Skin epidermis (tissue), 12 donors: ENCODE measurements at regions not wholly inside any gene's neighbourhood (a gene's known extent, or its start where the extent isn't known, plus 50 kb on each side); places are given as distances from the start of the nearest gene placed in this dataset.

Experiments used
- H3K27ac ChIP-seq, 21 experiments: fragments of 200-600 bp; sonication (generic) in 11 of 21; one replicate each; pipeline ENCODE4 v1.5.0; 2020; ENCODE audit warnings: mild to moderate bottlenecking in 3 of 21, inconsistent platforms in 2 of 21, moderate library complexity in 2 of 21
- H3K4me3 ChIP-seq, 7 experiments: fragments of 200-600 bp; sonication (generic) in 2 of 7; one replicate each; pipeline ENCODE4 v1.5.0; 2020; ENCODE audit warnings: inconsistent platforms in 2 of 7, mild to moderate bottlenecking in 2 of 7, moderate library complexity in 1 of 7

GRCh38 chr5:61731267-61731945 lies 399.3 kb downstream of the ZSWIM6 start:
- H3K27ac ChIP-seq, result no peak overlapping the region
- H3K4me3 ChIP-seq, result no peak overlapping the region

- H3K27ac ChIP-seq, result no peak overlapping the region
- H3K4me3 ChIP-seq, result no peak overlapping the region
Measured at GRCh38 chr5:61731946-61732314, 399.9 kb downstream of the ZSWIM6 start.

GRCh38 chr5:61732369-61732768 lies 400.3 kb downstream of the ZSWIM6 start:
- Histone ChIP-seq H3K27ac (no peak overlapping the region), H3K4me3 (no peak overlapping the region)

GRCh38 chr5:61732796-61733195 lies 400.7 kb downstream of the ZSWIM6 start:
- Histone ChIP-seq H3K27ac (no peak overlapping the region), H3K4me3 (no peak overlapping the region)

GRCh38 chr5:61734001-61734400 lies 401.9 kb downstream of the ZSWIM6 start:
- Histone ChIP-seq H3K27ac (peak overlapping the region in 1 of 21 experiments; percentile 76), H3K4me3 (no peak overlapping the region)

- no peak overlapping the region for H3K4me3 ChIP-seq
- H3K27ac ChIP-seq, result peak overlapping the region in 1 of 21 experiments; percentile 76
Measured at GRCh38 chr5:61734966-61735365, 402.9 kb downstream of the ZSWIM6 start.

- no peak overlapping the region for H3K4me3 ChIP-seq
- H3K27ac ChIP-seq, result no peak overlapping the region
Measured at GRCh38 chr5:61735531-61735930, 403.5 kb downstream of the ZSWIM6 start.

GRCh38 chr5:61735995-61736394 lies 403.9 kb downstream of the ZSWIM6 start:
- Histone ChIP-seq H3K27ac (peak overlapping the region in 1 of 21 experiments; percentile 10), H3K4me3 (no peak overlapping the region)

GRCh38 chr5:61737301-61737963 lies 405.4 kb downstream of the ZSWIM6 start:
- H3K27ac ChIP-seq, result no peak overlapping the region
- no peak overlapping the region for H3K4me3 ChIP-seq

- Histone ChIP-seq H3K4me3 (no peak overlapping the region), H3K27ac (no peak overlapping the region)
Measured at GRCh38 chr5:61737964-61738340, 405.9 kb downstream of the ZSWIM6 start.

- no peak overlapping the region for H3K27ac ChIP-seq
Measured at GRCh38 chr5:61738446-61738845, 406.4 kb downstream of the ZSWIM6 start.

GRCh38 chr5:61744690-61745619 lies 412.9 kb downstream of the ZSWIM6 start:
- Histone ChIP-seq H3K4me3 (no peak overlapping the region), H3K27ac (no peak overlapping the region)

More at GRCh38 chr5:61738446-61738845, 406.4 kb downstream of the ZSWIM6 start:
- no peak overlapping the region for H3K4me3 ChIP-seq

- H3K4me3 ChIP-seq, result no peak overlapping the region
- no peak overlapping the region for H3K27ac ChIP-seq
Measured at GRCh38 chr5:61746831-61747575, 414.9 kb downstream of the ZSWIM6 start.

- Histone ChIP-seq H3K27ac (no peak overlapping the region), H3K4me3 (no peak overlapping the region)
Measured at GRCh38 chr5:61748121-61748520, 416.1 kb downstream of the ZSWIM6 start.

- Histone ChIP-seq H3K27ac (no peak overlapping the region), H3K4me3 (no peak overlapping the region)
Measured at GRCh38 chr5:61748651-61749050, 416.6 kb downstream of the ZSWIM6 start.

- no peak overlapping the region for H3K27ac ChIP-seq
- H3K4me3 ChIP-seq, result no peak overlapping the region
Measured at GRCh38 chr5:61752588-61752987, 420.5 kb downstream of the ZSWIM6 start.

- H3K4me3 ChIP-seq, result no peak overlapping the region
- no peak overlapping the region for H3K27ac ChIP-seq
Measured at GRCh38 chr5:61754792-61755191, 422.7 kb downstream of the ZSWIM6 start.

- Histone ChIP-seq H3K27ac (no peak overlapping the region), H3K4me3 (no peak overlapping the region)
Measured at GRCh38 chr5:61755726-61756222, 423.7 kb downstream of the ZSWIM6 start.

GRCh38 chr5:61758711-61759110 lies 426.7 kb downstream of the ZSWIM6 start:
- H3K4me3 ChIP-seq, result no peak overlapping the region

GRCh38 chr5:61765471-61765870 lies 433.4 kb downstream of the ZSWIM6 start:
- Histone ChIP-seq H3K4me3 (no peak overlapping the region), H3K27ac (no peak overlapping the region)

More at GRCh38 chr5:61758711-61759110, 426.7 kb downstream of the ZSWIM6 start:
- no peak overlapping the region for H3K27ac ChIP-seq
